GM12878 (cell line): ENCODE measurements at regions not wholly inside any gene's neighbourhood (a gene's known extent, or its start where the extent isn't known, plus 50 kb on each side); places are given as distances from the start of the nearest gene placed in this dataset.

Source experiments
- ATAC-seq: fragments of 200-7000 bp; cut with Tn5 transposase; 3 replicates; pipeline ENCODE4 v1.9.1; 2020; ENCODE audit warnings: mild to moderate bottlenecking, moderate library complexity
- BruUV-seq: library from RNA; stranded (reverse); fragments of 400-500 nt; replicated peaks from 2 replicates; lab custom pipeline; 2021; lab: Mats Ljungman, UMichigan
- CTCF ChIA-PET: fragments of 300-600 bp; sonication (Branson Sonifier 250); formaldehyde crosslinking; extraction: SDS; loops from one replicate; lab custom pipeline; 2021; ENCODE audit warnings: inconsistent platforms; lab: Yijun Ruan, JAX
- POLR2A ChIA-PET: fragments of 350-600 bp; formaldehyde crosslinking; extraction: SDS; loops from one replicate; lab custom pipeline; 2021; ENCODE audit warnings: inconsistent platforms; lab: Charles Lee
- RAD21 ChIA-PET: fragments of 300-600 bp; sonication (Branson Sonifier 250); formaldehyde crosslinking; loops from one replicate; lab custom pipeline; 2023; ENCODE audit warnings: antibody characterized with exemption; ENCODE audit not compliant: unreplicated experiment; lab: Charles Lee
- SMC1A ChIA-PET: fragments of 300-600 bp; sonication (Branson Sonifier 250); formaldehyde crosslinking; loops from one replicate; lab custom pipeline; 2023; ENCODE audit not compliant: unreplicated experiment, uncharacterized antibody; lab: Charles Lee
- DNase-seq: peaks from one replicate; pipeline ENCODE4 v3.0.0-alpha.2; 2011; ENCODE audit warnings: low read depth, low spot score
- FAIRE-seq: peaks from 3 replicates; lab custom pipeline; 2011; peaks lifted over from hg19 to GRCh38; lab: Jason Lieb, UNC
- H2AFZ ChIP-seq: 2 replicates; pipeline ENCODE4 v1.6.0; 2011; ENCODE audit warnings: low read depth, low read length, control low read depth; ENCODE audit not compliant: control insufficient read depth
- H3K27ac ChIP-seq: 2 replicates; pipeline ENCODE4 v1.5.1; 2011; ENCODE audit warnings: control low read depth; ENCODE audit not compliant: control insufficient read depth, insufficient read depth
- H3K27me3 ChIP-seq, 2 experiments: replicated peaks in 1 of 2; 2 replicates each; pipeline versions ENCODE4 v1.6.0 to v1.6.1; 2011; ENCODE audit warnings: low read length in 1 of 2; ENCODE audit not compliant: control insufficient read depth in 2 of 2, insufficient read depth in 2 of 2
- H3K36me3 ChIP-seq, 2 experiments: 2 replicates each; pipeline ENCODE4 v1.5.1; 2011; ENCODE audit warnings: low read length in 1 of 2; ENCODE audit not compliant: control insufficient read depth in 2 of 2, insufficient read depth in 2 of 2
- H3K4me1 ChIP-seq: 2 replicates; pipeline ENCODE4 v1.6.1; 2011; ENCODE audit warnings: mild to moderate bottlenecking, low read length, moderate library complexity, mixed read lengths; ENCODE audit not compliant: control insufficient read depth, insufficient read depth
- H3K4me2 ChIP-seq: 2 replicates; pipeline ENCODE4 v1.6.0; 2011; ENCODE audit warnings: control low read depth; ENCODE audit not compliant: control insufficient read depth, insufficient read depth
- H3K4me3 ChIP-seq: fragments of 200-600 bp; sonication (generic); 2 replicates; pipeline ENCODE4 v1.5.1; 2016
- H3K79me2 ChIP-seq: 2 replicates; pipeline ENCODE4 v1.6.0; 2011; ENCODE audit warnings: low read length; ENCODE audit not compliant: control insufficient read depth, insufficient read depth
- H3K9ac ChIP-seq: 2 replicates; pipeline ENCODE4 v1.8.0; 2011; ENCODE audit warnings: low read length, control low read depth, mixed read lengths; ENCODE audit not compliant: control insufficient read depth, insufficient read depth
- H3K9me3 ChIP-seq: replicated peaks from 3 replicates; pipeline ENCODE4 v1.5.1; 2011; ENCODE audit warnings: mild to moderate bottlenecking, low read length; ENCODE audit not compliant: control insufficient read depth, insufficient read depth
- H4K20me1 ChIP-seq: 2 replicates; pipeline ENCODE4 v1.6.0; 2011; ENCODE audit not compliant: control insufficient read depth, insufficient read depth
- BHLHE40 ChIP-seq, 2 experiments: fragments of 450-650 bp in 1 of 2; IDR thresholded peaks; 2 replicates each; pipeline ENCODE4 v1.6.1; 2011 to 2017; ENCODE audit warnings: low read depth in 2 of 2, borderline replicate concordance in 1 of 2, improper control_type of control experiment in 1 of 2, low read length in 1 of 2, mild to moderate bottlenecking in 1 of 2
- CHD1 ChIP-seq: IDR thresholded peaks from 2 replicates; pipeline ENCODE4 v1.6.1; 2012; ENCODE audit warnings: low read depth, low read length, improper control_type of control experiment
- MEF2B ChIP-seq: fragments of 450-650 bp; IDR thresholded peaks from 2 replicates; pipeline ENCODE4 v1.6.1; 2018; ENCODE audit warnings: mild to moderate bottlenecking, moderate library complexity; ENCODE audit not compliant: partially characterized antibody, poor library complexity, severe bottlenecking
- MLLT1 ChIP-seq: fragments of 450-650 bp; IDR thresholded peaks from 2 replicates; pipeline ENCODE4 v1.6.1; 2016; ENCODE audit warnings: mild to moderate bottlenecking
- MTA2 ChIP-seq: fragments of 450-650 bp; IDR thresholded peaks from 2 replicates; pipeline ENCODE4 v1.6.1; 2016; ENCODE audit warnings: low read depth, mild to moderate bottlenecking, moderate library complexity
- RAD21 ChIP-seq: IDR thresholded peaks from 2 replicates; pipeline ENCODE4 v1.6.1; 2011; ENCODE audit warnings: mild to moderate bottlenecking, low read depth, low read length, moderate library complexity; ENCODE audit not compliant: insufficient read depth
- RB1 ChIP-seq: fragments of 450-650 bp; formaldehyde crosslinking; IDR thresholded peaks from 2 replicates; pipeline ENCODE4 v1.6.1; 2017; ENCODE audit warnings: mild to moderate bottlenecking, borderline replicate concordance
- RFX5 ChIP-seq: IDR thresholded peaks from 2 replicates; pipeline ENCODE4 v1.6.1; 2011; ENCODE audit warnings: low read depth, low read length, improper control_type of control experiment
- TCF3 ChIP-seq: IDR thresholded peaks from 2 replicates; pipeline ENCODE4 v1.6.1; 2012; ENCODE audit warnings: low read depth, mild to moderate bottlenecking, low read length, borderline replicate concordance; ENCODE audit not compliant: insufficient read depth
- WRNIP1 ChIP-seq: IDR thresholded peaks from 2 replicates; pipeline ENCODE4 v1.6.1; 2011; ENCODE audit warnings: low read depth, low read length, improper control_type of control experiment, borderline replicate concordance
- YY1 ChIP-seq: IDR thresholded peaks from 2 replicates; pipeline ENCODE4 v1.6.1; 2011; ENCODE audit warnings: low read depth, mild to moderate bottlenecking, low read length
- in situ Hi-C: fragments of 300-500 bp; cut with MboI; formaldehyde crosslinking; loops from 9 replicates; pipeline ENCODE4 v1.14.3; 2018; ENCODE audit warnings: mixed read lengths
- intact Hi-C: fragments of 100-400 bp; cut with micrococcal nuclease; formaldehyde crosslinking; loops from one replicate; pipeline ENCODE4 v1.14.2; 2022; ENCODE audit not compliant: unreplicated experiment
- TF ChIP-seq, protein P1 (sequence below): fragments of 150-350 bp; IDR thresholded peaks from 2 replicates; pipeline ENCODE4 v1.6.1; 2016; ENCODE audit warnings: low read depth, low read length
- TF ChIP-seq, protein P2 (sequence below), 3 experiments: IDR thresholded peaks in 2 of 3; conservative IDR thresholded peaks in 1 of 3; 2 replicates each; pipeline ENCODE4 v1.5.1; 2011; ENCODE audit warnings: low read depth in 3 of 3, low read length in 3 of 3, mild to moderate bottlenecking in 3 of 3, control low read depth in 2 of 3, moderate library complexity in 2 of 3, inconsistent platforms in 1 of 3, mixed read lengths in 1 of 3; ENCODE audit not compliant: control insufficient read depth in 2 of 3, insufficient read depth in 1 of 3; ENCODE audit errors: extremely low read depth in 1 of 3

GRCh38 chr2:139778732-139779131 lies 998.5 kb upstream of the NXPH2 start:
- no TSS peak for BruUV-seq
- Histone ChIP-seq H3K36me3 (no peaks in the 10 kb centered on the region), H3K79me2 (no peaks in the 10 kb centered on the region), H3K9ac (no peak overlapping the region), H2AFZ (no peak overlapping the region), H4K20me1 (no peaks in the 10 kb centered on the region), H3K4me2 (no peak overlapping the region), H3K4me3 (no peak overlapping the region), H3K27ac (no peak overlapping the region), H3K9me3 (no peaks in the 10 kb centered on the region), H3K27me3 (no peaks in the 10 kb centered on the region), H3K4me1 (no peaks in the 10 kb centered on the region)
- POLR2A ChIA-PET: interaction anchor here (0.6 kb wide), 1 partner anchor 974 kb away, joined by 5 read pairs; no protein-coding TSS in a partner anchor
- intact Hi-C loops (no loop called here), in situ Hi-C loops (no loop called here)
- CTCF ChIA-PET: no interaction called here
- TF ChIP-seq RAD21 (no peak), RB1 (no peak), CHD1 (no peak), MEF2B (no peak), MLLT1 (no peak), BHLHE40 (IDR thresholded peaks at IDR 0.05; ENCODE audit: borderline replicate concordance in 1 of 2, low read depth in 2 of 2, low read length in 1 of 2) (no peak), TCF3 (no peak), YY1 (no peak), RFX5 (no peak), WRNIP1 (no peak), MTA2 (no peak)
- TF ChIP-seq, protein P1, sequence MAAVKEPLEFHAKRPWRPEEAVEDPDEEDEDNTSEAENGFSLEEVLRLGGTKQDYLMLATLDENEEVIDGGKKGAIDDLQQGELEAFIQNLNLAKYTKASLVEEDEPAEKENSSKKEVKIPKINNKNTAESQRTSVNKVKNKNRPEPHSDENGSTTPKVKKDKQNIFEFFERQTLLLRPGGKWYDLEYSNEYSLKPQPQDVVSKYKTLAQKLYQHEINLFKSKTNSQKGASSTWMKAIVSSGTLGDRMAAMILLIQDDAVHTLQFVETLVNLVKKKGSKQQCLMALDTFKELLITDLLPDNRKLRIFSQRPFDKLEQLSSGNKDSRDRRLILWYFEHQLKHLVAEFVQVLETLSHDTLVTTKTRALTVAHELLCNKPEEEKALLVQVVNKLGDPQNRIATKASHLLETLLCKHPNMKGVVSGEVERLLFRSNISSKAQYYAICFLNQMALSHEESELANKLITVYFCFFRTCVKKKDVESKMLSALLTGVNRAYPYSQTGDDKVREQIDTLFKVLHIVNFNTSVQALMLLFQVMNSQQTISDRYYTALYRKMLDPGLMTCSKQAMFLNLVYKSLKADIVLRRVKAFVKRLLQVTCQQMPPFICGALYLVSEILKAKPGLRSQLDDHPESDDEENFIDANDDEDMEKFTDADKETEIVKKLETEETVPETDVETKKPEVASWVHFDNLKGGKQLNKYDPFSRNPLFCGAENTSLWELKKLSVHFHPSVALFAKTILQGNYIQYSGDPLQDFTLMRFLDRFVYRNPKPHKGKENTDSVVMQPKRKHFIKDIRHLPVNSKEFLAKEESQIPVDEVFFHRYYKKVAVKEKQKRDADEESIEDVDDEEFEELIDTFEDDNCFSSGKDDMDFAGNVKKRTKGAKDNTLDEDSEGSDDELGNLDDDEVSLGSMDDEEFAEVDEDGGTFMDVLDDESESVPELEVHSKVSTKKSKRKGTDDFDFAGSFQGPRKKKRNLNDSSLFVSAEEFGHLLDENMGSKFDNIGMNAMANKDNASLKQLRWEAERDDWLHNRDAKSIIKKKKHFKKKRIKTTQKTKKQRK: no peak
- TF ChIP-seq, protein P2, sequence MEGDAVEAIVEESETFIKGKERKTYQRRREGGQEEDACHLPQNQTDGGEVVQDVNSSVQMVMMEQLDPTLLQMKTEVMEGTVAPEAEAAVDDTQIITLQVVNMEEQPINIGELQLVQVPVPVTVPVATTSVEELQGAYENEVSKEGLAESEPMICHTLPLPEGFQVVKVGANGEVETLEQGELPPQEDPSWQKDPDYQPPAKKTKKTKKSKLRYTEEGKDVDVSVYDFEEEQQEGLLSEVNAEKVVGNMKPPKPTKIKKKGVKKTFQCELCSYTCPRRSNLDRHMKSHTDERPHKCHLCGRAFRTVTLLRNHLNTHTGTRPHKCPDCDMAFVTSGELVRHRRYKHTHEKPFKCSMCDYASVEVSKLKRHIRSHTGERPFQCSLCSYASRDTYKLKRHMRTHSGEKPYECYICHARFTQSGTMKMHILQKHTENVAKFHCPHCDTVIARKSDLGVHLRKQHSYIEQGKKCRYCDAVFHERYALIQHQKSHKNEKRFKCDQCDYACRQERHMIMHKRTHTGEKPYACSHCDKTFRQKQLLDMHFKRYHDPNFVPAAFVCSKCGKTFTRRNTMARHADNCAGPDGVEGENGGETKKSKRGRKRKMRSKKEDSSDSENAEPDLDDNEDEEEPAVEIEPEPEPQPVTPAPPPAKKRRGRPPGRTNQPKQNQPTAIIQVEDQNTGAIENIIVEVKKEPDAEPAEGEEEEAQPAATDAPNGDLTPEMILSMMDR (IDR thresholded peaks at IDR 0.05 in 2 of 3, conservative IDR thresholded peaks at IDR 0.05 in 1 of 3; ENCODE audit: control insufficient read depth in 2 of 3, extremely low read depth in 1 of 3, insufficient read depth in 1 of 3, low read depth in 3 of 3, low read length in 3 of 3): no peak
- ATAC-seq (peak; percentile 66), FAIRE-seq (no peak), DNase-seq (no peak)
- RAD21 ChIA-PET: no interaction called here
- SMC1A ChIA-PET: no interaction called here
